WTC11 (cell line): ENCODE measurements at regions not wholly inside any gene's neighbourhood (a gene's known extent, or its start where the extent isn't known, plus 50 kb on each side); places are given as distances from the start of the nearest gene placed in this dataset.

Source experiments
- ETV6 ChIP-seq: sonication (generic); formaldehyde crosslinking; IDR thresholded peaks from 2 replicates; pipeline ENCODE4 v1.8.1; 2022; ENCODE audit warnings: mild to moderate bottlenecking, missing genetic modification reagents
- TF ChIP-seq, protein P1 (sequence below): fragments of 200-600 bp; IDR thresholded peaks from 2 replicates; pipeline ENCODE4 v1.8.0; 2022; ENCODE audit warnings: antibody characterized with exemption
- TF ChIP-seq, protein P2 (sequence below): sonication (generic); formaldehyde crosslinking; IDR thresholded peaks from 2 replicates; pipeline ENCODE4 v1.8.0; 2022; ENCODE audit warnings: mild to moderate bottlenecking, missing genetic modification reagents

DNA sequence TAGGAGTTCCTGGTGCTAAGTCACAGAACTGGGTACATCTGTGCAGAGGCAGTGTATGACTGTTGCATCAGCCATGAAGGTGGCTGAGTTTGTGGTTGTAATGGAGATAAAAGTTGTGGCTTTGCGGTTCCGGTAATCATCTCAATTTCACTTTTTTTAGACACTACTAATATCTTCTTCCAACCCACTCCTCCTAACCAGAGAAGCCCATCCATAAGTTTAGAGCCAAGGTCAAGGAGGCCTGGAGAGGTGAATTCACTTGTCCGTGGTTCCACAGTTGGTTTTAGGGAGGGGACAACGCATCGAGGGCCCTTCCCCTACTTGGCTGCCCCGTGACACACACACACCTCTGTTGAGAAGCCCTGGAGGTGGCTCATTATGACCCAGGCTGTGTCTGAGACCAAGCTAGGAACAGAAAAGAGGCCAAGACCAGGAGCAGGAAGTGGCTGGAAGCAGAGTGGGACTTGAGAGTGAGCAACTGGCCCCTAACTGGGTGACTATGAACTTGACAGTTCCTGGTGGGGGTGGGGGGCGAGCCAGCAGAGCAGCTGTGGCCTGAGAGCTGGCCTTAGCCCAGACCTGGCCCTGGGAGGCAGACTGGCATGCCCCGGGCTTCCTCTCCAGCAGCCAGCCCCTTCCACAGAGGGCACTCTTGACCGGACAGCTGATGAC is 66.8 kb upstream of the COL13A1 start:
- TF ChIP-seq, protein P1, sequence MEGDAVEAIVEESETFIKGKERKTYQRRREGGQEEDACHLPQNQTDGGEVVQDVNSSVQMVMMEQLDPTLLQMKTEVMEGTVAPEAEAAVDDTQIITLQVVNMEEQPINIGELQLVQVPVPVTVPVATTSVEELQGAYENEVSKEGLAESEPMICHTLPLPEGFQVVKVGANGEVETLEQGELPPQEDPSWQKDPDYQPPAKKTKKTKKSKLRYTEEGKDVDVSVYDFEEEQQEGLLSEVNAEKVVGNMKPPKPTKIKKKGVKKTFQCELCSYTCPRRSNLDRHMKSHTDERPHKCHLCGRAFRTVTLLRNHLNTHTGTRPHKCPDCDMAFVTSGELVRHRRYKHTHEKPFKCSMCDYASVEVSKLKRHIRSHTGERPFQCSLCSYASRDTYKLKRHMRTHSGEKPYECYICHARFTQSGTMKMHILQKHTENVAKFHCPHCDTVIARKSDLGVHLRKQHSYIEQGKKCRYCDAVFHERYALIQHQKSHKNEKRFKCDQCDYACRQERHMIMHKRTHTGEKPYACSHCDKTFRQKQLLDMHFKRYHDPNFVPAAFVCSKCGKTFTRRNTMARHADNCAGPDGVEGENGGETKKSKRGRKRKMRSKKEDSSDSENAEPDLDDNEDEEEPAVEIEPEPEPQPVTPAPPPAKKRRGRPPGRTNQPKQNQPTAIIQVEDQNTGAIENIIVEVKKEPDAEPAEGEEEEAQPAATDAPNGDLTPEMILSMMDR, result no peak
- TF ChIP-seq, protein P2, sequence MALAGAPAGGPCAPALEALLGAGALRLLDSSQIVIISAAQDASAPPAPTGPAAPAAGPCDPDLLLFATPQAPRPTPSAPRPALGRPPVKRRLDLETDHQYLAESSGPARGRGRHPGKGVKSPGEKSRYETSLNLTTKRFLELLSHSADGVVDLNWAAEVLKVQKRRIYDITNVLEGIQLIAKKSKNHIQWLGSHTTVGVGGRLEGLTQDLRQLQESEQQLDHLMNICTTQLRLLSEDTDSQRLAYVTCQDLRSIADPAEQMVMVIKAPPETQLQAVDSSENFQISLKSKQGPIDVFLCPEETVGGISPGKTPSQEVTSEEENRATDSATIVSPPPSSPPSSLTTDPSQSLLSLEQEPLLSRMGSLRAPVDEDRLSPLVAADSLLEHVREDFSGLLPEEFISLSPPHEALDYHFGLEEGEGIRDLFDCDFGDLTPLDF (CRISPR knock-in tag), result no peak
- TF ChIP-seq ETV6 (CRISPR knock-in tag), result no peak
